Upper lobe of right lung (tissue), 1 donor: ENCODE measurements at regions not wholly inside any gene's neighbourhood (a gene's known extent, or its start where the extent isn't known, plus 50 kb on each side); places are given as distances from the start of the nearest gene placed in this dataset.

Source experiments
- ATAC-seq: fragments of 200-7000 bp; cut with Tn5 transposase; one replicate; pipeline ENCODE4 v1.9.1; 2020; ENCODE audit warnings: mild to moderate bottlenecking, moderate library complexity
- DNase-seq: peaks from one replicate; pipeline ENCODE4 v3.0.0-alpha.2; 2020
- H3K27ac ChIP-seq: fragments of 200-600 bp; one replicate; pipeline ENCODE4 v1.8.0; 2022
- H3K27me3 ChIP-seq: fragments of 200-600 bp; one replicate; pipeline ENCODE4 v1.8.0; 2022; ENCODE audit warnings: mild to moderate bottlenecking
- H3K36me3 ChIP-seq: fragments of 200-600 bp; one replicate; pipeline ENCODE4 v1.8.0; 2022
- H3K4me1 ChIP-seq: fragments of 200-600 bp; one replicate; pipeline ENCODE4 v1.8.0; 2022
- H3K4me3 ChIP-seq: fragments of 200-600 bp; one replicate; pipeline ENCODE4 v1.8.0; 2022; ENCODE audit warnings: mild to moderate bottlenecking
- H3K9me3 ChIP-seq: fragments of 200-600 bp; one replicate; pipeline ENCODE4 v1.8.0; 2022
- intact Hi-C: fragments of 100-400 bp; cut with DNase I; formaldehyde crosslinking; loops from one replicate; pipeline ENCODE4 v1.11.0; 2022
- TF ChIP-seq, protein P1 (sequence below): fragments of 200-600 bp; IDR thresholded peaks from one replicate; pipeline ENCODE4 v1.8.0; 2022; ENCODE audit warnings: antibody characterized with exemption
- donor health status: DM: no; HTN: yes; CAD: no; lungs with severe emphysema.

- TF ChIP-seq, protein P1, sequence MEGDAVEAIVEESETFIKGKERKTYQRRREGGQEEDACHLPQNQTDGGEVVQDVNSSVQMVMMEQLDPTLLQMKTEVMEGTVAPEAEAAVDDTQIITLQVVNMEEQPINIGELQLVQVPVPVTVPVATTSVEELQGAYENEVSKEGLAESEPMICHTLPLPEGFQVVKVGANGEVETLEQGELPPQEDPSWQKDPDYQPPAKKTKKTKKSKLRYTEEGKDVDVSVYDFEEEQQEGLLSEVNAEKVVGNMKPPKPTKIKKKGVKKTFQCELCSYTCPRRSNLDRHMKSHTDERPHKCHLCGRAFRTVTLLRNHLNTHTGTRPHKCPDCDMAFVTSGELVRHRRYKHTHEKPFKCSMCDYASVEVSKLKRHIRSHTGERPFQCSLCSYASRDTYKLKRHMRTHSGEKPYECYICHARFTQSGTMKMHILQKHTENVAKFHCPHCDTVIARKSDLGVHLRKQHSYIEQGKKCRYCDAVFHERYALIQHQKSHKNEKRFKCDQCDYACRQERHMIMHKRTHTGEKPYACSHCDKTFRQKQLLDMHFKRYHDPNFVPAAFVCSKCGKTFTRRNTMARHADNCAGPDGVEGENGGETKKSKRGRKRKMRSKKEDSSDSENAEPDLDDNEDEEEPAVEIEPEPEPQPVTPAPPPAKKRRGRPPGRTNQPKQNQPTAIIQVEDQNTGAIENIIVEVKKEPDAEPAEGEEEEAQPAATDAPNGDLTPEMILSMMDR: no peak
- no peak overlapping the region for H3K27ac ChIP-seq
- DNase-seq: no peak
- no peaks in the 10 kb centered on the region for H3K36me3 ChIP-seq
- H3K4me3 ChIP-seq: no peak overlapping the region
- no peaks in the 10 kb centered on the region for H3K4me1 ChIP-seq
- H3K27me3 ChIP-seq: no peaks in the 10 kb centered on the region
- H3K9me3 ChIP-seq: no peaks in the 10 kb centered on the region
- ATAC-seq: no peak
- intact Hi-C loops: no loop called here
Observed at GRCh38 chr12:5191803-5192538, 148.3 kb downstream of the KCNA5 start.

DNA sequence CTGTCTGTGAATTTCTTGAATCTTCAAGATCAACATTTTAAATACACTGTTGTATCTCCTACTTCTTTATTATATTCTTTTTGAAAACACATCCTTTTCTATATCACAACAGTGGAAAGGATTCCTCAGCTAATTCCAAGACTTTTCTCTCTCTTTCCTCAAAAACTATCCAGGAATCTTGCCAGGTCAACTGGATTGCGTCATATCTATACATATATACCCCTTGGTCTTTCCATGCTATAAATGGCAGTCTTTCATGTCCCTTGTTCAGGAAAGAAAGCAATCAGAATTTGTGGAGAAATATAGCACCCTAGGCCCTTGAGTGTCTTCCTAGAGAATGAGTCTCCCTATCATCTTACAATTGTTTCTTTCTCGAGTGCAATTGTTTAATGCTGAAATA lies 149.0 kb downstream of the KCNA5 start:
- intact Hi-C loops: no loop called here
- Histone ChIP-seq H3K27me3 (no peaks in the 10 kb centered on the region), H3K9me3 (no peaks in the 10 kb centered on the region), H3K27ac (no peak overlapping the region), H3K4me3 (no peak overlapping the region), H3K4me1 (no peaks in the 10 kb centered on the region), H3K36me3 (no peaks in the 10 kb centered on the region)
- TF ChIP-seq, protein P1: no peak
- ATAC-seq (no peak), DNase-seq (no peak)

DNA sequence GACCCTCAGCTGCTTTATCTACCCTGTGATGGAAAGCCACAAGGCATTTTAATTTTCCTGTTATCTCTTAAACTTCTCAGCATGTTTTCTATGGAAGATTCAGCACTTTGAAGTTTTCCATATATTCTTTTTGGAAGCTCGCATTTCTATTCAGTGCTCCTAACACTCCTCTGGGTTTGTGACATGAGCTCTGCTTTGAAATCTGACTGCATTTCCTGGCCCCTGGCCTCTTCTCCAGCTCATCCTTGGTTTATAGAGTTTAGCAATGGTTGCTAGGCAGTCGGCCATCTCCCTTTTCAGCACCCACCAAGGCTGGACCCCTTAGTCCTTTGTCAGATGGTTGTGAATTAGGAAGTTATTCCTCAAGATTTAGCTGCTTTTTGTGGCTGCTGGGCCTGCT lies 150.6 kb downstream of the KCNA5 start:
- TF ChIP-seq, protein P1: no peak
- Histone ChIP-seq H3K4me3 (no peak overlapping the region), H3K36me3 (no peaks in the 10 kb centered on the region), H3K27me3 (no peaks in the 10 kb centered on the region), H3K4me1 (no peaks in the 10 kb centered on the region), H3K27ac (no peak overlapping the region), H3K9me3 (no peaks in the 10 kb centered on the region)
- ATAC-seq (no peak), DNase-seq (no peak)
- intact Hi-C loops: no loop called here

- no peak overlapping the region for H3K4me3 ChIP-seq
- ATAC-seq (no peak), DNase-seq (no peak)
- H3K36me3 ChIP-seq: no peaks in the 10 kb centered on the region
- H3K4me1 ChIP-seq: no peaks in the 10 kb centered on the region
- H3K9me3 ChIP-seq: no peaks in the 10 kb centered on the region
- no peak overlapping the region for H3K27ac ChIP-seq
- intact Hi-C loops: no loop called here
- TF ChIP-seq, protein P1: no peak
- no peaks in the 10 kb centered on the region for H3K27me3 ChIP-seq
Observed at GRCh38 chr12:5195244-5195643, 151.6 kb downstream of the KCNA5 start.

DNA sequence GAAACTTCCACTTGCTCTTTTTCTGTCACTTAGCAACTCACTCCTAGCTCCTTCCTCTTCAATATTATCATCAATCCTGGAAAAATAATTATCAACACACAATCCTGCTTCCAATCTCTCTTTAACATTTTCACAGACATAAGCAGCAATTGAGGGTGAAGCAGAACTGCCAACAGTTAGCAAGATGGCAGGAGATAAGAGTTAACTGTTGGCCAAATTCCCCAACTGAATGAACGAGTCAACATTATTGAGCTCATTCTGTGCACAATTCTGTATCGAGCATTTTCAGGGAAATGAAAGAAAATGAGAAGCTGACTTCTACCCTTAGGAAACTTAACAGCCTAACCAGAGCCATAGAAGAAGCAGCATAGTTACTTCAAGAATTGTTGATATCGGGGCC lies 152.0 kb downstream of the KCNA5 start:
- TF ChIP-seq, protein P1: no peak
- H3K36me3 ChIP-seq: no peaks in the 10 kb centered on the region
- H3K4me1 ChIP-seq: no peaks in the 10 kb centered on the region
- H3K27ac ChIP-seq: no peak overlapping the region
- no peaks in the 10 kb centered on the region for H3K27me3 ChIP-seq
- H3K9me3 ChIP-seq: no peaks in the 10 kb centered on the region
- DNase-seq (no peak), ATAC-seq (no peak)
- no peak overlapping the region for H3K4me3 ChIP-seq
- intact Hi-C loops: no loop called here

- TF ChIP-seq, protein P1: no peak
- intact Hi-C loops: no loop called here
- H3K9me3 ChIP-seq: no peaks in the 10 kb centered on the region
- no peak for DNase-seq
- H3K36me3 ChIP-seq: no peaks in the 10 kb centered on the region
- H3K27ac ChIP-seq: no peak overlapping the region
- ATAC-seq: no peak
- no peaks in the 10 kb centered on the region for H3K4me1 ChIP-seq
- H3K27me3 ChIP-seq: no peaks in the 10 kb centered on the region
- no peak overlapping the region for H3K4me3 ChIP-seq
Observed at GRCh38 chr12:5197131-5197530, 153.5 kb downstream of the KCNA5 start.
